HG02970 (cell line): ENCODE measurements at regions not wholly inside any gene's neighbourhood (a gene's known extent, or its start where the extent isn't known, plus 50 kb on each side); places are given as distances from the start of the nearest gene placed in this dataset.

Source experiments
- ATAC-seq: cut with Tn5 transposase; IDR thresholded peaks from one replicate; pipeline ENCODE4 v1.9.1; 2021; ENCODE audit warnings: mild to moderate bottlenecking, moderate library complexity, moderate number of reproducible peaks; ENCODE audit not compliant: unreplicated experiment, low FRiP score

- ATAC-seq, result no peak
Measured at GRCh38 chr3:3633761-3634160, 165.5 kb upstream of the LRRN1 start.

- ATAC-seq, result no peak
Measured at GRCh38 chr3:3632449-3632848, 166.8 kb upstream of the LRRN1 start.

DNA sequence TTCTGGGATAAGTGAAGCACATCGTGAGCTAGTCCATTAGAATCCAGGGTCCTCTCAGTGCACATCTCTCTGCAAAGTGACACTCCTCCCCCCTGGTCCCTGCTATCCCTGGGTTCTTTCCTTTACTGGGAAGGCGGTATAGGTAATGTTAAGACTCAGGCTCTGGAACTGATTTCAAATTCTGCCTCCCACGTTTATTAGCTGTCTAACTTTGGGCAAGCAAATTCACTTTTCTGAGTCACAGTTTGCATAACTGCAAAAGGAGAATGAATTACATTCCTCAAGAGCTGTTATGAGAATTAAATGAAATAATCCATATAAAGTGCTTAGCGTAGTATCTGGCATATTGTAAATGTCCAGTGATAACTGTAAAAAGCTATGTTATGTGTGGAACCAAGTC, 168.1 kb upstream of the LRRN1 start:
- no peak for ATAC-seq

GRCh38 chr3:3629911-3630310, 169.3 kb upstream of the LRRN1 start:
- ATAC-seq, result no peak

- peak; percentile 71 for ATAC-seq
Measured at GRCh38 chr3:3628676-3629328, 170.4 kb upstream of the LRRN1 start.

GRCh38 chr3:3627114-3627513, 172.1 kb upstream of the LRRN1 start:
- ATAC-seq, result no peak

- ATAC-seq, result no peak
Measured at GRCh38 chr3:3625544-3626271, 173.5 kb upstream of the LRRN1 start.

DNA sequence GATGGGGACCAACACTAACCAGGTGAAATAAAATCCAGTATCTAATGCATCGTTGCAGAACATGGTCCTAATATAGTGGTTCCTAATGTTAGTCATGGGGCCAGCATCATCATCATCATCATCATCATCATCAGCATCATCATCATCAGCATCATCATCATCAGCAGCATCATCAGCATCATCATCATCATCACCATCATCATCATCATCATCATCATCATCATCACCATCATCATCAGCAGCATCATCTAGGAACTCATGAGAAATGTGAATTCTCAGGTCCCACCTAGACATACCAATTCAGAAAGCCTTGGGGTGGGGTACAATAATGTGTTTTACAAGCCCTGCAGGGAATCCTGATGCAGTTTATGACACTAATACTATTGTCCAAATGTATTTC, 179.4 kb upstream of the LRRN1 start:
- ATAC-seq, result no peak

GRCh38 chr3:3618623-3619022, 180.6 kb upstream of the LRRN1 start:
- no peak for ATAC-seq

DNA sequence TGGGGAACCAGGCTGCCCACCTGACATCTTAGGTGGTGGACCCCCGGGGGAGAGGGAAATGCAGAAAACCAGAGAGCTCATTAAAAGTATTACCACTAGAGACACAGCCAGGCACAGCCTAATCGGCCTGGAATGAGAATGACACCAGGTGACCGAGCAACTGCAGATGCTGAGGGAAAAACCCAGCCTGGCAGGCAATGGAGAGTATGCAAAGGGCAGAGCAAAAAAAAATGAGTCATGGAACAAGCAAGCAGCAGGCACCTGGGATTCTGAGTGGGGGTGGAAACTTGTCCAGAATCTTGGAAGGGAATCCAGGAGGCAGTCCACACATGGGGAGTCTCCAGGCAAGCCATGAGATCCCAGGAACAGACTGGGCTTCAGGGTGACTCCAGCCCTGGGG, 183.7 kb upstream of the LRRN1 start:
- ATAC-seq, result no peak

DNA sequence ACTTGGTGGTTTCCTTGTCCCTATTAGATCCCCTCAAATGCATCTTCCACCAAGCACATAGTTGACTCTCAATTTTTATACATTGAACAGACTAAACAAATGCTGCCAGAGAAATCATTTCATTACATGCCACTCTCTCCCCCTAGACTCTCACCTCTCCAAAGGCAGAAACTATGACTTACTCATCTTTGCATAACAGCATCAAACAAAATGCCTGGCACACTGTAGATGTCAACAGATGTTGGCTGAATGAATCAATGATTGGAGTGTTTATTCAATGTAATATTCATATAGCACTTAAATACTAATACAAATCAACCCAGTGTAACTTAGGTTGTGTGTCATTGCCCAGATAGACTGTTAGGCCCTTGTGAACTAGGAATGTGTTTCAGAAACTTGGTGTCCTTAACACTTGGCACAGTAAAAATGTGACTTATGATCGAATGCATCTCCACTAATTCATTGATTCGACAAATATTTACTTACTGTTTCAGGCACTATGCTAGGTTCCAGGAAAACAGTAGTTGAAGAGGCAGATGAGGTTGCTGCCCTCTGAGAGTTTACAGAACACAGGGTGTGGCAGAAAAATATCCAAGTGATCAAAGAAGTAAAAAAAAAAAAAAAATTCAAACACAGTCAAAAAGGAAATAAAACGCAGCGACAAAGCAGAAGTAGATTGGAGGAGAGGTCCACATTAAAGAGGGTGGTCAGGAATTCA, 188.5 kb upstream of the LRRN1 start:
- no peak for ATAC-seq

GRCh38 chr3:3606321-3606720, 192.9 kb upstream of the LRRN1 start:
- no peak for ATAC-seq

DNA sequence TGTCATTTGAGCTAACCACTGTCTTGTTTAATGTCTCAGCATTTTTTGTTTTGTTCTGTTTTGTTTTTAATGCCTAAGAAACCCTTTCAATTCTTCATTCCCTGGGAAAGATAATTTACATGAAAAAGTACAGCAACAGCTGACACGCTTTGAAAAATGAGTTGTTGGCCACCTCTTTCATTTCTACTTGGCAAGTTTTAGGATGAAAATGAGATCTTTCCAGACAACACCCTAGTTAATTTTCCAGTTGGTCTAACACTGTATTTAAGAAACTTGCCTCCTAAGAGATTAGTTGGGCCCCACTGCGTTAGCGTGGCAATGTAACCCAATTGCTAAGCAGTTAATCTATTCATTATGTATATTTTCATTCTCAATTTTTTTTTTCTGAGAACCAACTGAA, 194.0 kb upstream of the LRRN1 start:
- ATAC-seq, result no peak

- no peak for ATAC-seq
Measured at GRCh38 chr3:3603351-3603750, 195.9 kb upstream of the LRRN1 start.

- no peak for ATAC-seq
Measured at GRCh38 chr3:3600665-3601340, 198.4 kb upstream of the LRRN1 start.

GRCh38 chr3:3599016-3599415, 200.2 kb upstream of the LRRN1 start:
- ATAC-seq, result no peak

DNA sequence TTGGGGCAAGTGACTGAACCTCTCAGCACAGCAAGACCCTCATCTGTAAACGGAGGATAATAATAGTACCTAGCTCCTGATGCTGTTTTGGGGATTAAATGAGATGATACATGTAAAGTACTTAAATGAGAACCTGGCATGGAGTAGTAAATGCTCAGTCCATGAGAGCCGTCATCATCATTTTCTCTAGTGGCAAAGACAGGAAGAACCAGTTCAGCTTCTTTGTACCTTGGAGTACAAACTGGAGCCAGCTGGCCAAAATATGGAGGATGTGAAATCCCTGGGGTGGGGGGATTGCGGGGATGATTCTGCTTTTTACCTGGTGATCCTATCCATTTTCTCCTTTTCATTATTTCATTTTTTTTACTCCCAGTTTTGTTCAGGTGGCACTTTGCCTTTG, 204.2 kb upstream of the LRRN1 start:
- ATAC-seq, result no peak

- no peak for ATAC-seq
Measured at GRCh38 chr3:3589715-3590130, 209.5 kb upstream of the LRRN1 start.

DNA sequence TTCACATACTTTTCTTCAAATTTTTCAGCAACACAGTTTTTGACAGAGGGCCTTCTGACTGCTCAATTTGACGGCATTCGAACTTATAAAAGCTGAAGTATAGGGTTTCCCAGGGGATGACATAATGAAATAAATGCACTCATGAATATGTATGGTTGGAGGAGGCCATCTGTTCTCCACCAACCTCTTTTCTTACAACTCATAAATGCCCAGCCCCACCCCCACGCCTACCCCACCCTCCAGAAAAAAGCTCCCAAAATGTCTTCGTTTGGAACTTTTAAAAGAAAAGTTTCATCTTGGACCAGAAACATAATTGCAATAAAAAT, 211.6 kb upstream of the LRRN1 start:
- no peak for ATAC-seq

DNA sequence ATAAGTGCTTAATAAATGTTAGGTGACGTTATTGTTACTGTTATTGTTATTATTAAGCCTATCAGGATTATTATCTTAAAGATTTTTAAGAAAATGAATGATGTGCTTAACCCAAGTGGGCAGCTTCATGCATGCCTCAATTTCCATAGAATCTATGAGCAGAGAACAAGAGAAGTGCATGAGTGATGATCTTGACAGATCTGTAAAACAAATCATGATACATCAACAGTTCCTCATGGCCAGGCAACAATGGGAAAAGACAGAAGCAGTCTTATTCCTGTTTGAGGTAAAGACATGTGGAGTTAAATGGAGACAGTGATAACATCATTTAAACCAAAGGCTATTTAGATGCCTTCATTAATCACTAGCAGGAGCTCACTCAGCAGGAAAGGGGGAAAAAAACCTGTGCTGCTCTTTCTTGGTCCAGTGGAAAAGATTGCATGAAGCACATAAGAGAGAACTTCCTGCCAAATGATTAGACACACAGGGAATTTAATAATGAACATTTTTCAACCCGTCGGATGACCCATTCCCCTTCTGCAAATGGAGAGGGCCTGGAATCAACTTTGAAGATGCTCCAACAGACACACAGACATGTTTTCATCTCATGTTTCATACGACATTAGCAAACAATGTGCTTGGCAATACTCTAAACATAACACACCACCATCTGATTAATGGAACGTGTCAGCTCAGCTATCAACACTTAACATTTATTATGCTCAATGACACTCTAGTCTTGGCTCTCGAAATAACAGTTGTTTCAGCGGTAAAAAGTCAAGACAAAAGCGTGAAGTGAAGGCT, 212.2 kb upstream of the LRRN1 start:
- no peak for ATAC-seq
